Loucy (cell line): ENCODE measurements at regions not wholly inside any gene's neighbourhood (a gene's known extent, or its start where the extent isn't known, plus 50 kb on each side); places are given as distances from the start of the nearest gene placed in this dataset.

Experiments used
- H2AFZ ChIP-seq: fragments of 200-600 bp; sonication (generic); 2 replicates; pipeline ENCODE4 v1.6.0; 2016; ENCODE audit warnings: antibody characterized with exemption, mild to moderate bottlenecking, low read length, moderate library complexity
- H3F3A ChIP-seq: fragments of 200-600 bp; 2 replicates; pipeline ENCODE4 v1.6.0; 2016; ENCODE audit warnings: antibody characterized with exemption, low read depth, mild to moderate bottlenecking
- H3K27me3 ChIP-seq: fragments of 200-600 bp; sonication (generic); 2 replicates; pipeline ENCODE4 v1.6.1; 2014; ENCODE audit warnings: low read length, mild to moderate bottlenecking; ENCODE audit not compliant: insufficient read depth, poor library complexity, severe bottlenecking
- H3K36me3 ChIP-seq: fragments of 200-600 bp; sonication (generic); 2 replicates; pipeline ENCODE4 v1.6.1; 2016; ENCODE audit warnings: low read length; ENCODE audit not compliant: insufficient read depth
- H3K4me1 ChIP-seq: fragments of 200-600 bp; sonication (generic); 2 replicates; pipeline ENCODE4 v1.5.1; 2014; ENCODE audit warnings: low read length, mild to moderate bottlenecking; ENCODE audit not compliant: insufficient read depth, poor library complexity, severe bottlenecking
- H3K4me2 ChIP-seq: fragments of 200-600 bp; sonication (generic); 2 replicates; pipeline ENCODE4 v1.6.0; 2014; ENCODE audit warnings: antibody characterized with exemption, low read length, low read depth, mild to moderate bottlenecking; ENCODE audit not compliant: poor library complexity, severe bottlenecking
- H3K4me3 ChIP-seq: fragments of 200-600 bp; sonication (generic); 2 replicates; pipeline ENCODE4 v1.5.1; 2014; ENCODE audit warnings: low read length, mild to moderate bottlenecking, mixed read lengths; ENCODE audit not compliant: poor library complexity, severe bottlenecking
- H3K79me2 ChIP-seq: fragments of 200-600 bp; sonication (generic); 2 replicates; pipeline ENCODE4 v1.6.1; 2014; ENCODE audit warnings: low read length; ENCODE audit not compliant: insufficient read depth
- H3K9ac ChIP-seq: fragments of 200-600 bp; sonication (generic); 2 replicates; pipeline ENCODE4 v1.6.0; 2014; ENCODE audit warnings: mild to moderate bottlenecking, low read depth, low read length, moderate library complexity; ENCODE audit not compliant: poor library complexity, severe bottlenecking
- H3K9me2 ChIP-seq: fragments of 200-600 bp; sonication (generic); replicated peaks from 2 replicates; pipeline ENCODE4 v1.6.1; 2016; ENCODE audit warnings: low read depth, low read length, mixed read lengths
- H3K9me3 ChIP-seq: fragments of 200-600 bp; sonication (generic); 2 replicates; pipeline ENCODE4 v1.6.1; 2014; ENCODE audit warnings: mild to moderate bottlenecking, antibody characterized with exemption, low read length, low read depth; ENCODE audit not compliant: insufficient read depth
- H4K20me1 ChIP-seq: fragments of 200-600 bp; sonication (generic); 2 replicates; pipeline ENCODE4 v1.6.0; 2014; ENCODE audit warnings: antibody characterized with exemption, low read length, mild to moderate bottlenecking; ENCODE audit not compliant: insufficient read depth, poor library complexity, severe bottlenecking
- EZH2phosphoT487 ChIP-seq: fragments of 200-600 bp; IDR thresholded peaks from 2 replicates; pipeline ENCODE4 v1.6.1; 2018; ENCODE audit warnings: antibody characterized with exemption, mild to moderate bottlenecking, moderate library complexity, borderline replicate concordance
- TF ChIP-seq, protein P1 (sequence below): fragments of 200-600 bp; sonication (generic); conservative IDR thresholded peaks from 2 replicates; pipeline ENCODE4 v1.5.1; 2014; ENCODE audit warnings: mild to moderate bottlenecking, antibody characterized with exemption, low read length

DNA sequence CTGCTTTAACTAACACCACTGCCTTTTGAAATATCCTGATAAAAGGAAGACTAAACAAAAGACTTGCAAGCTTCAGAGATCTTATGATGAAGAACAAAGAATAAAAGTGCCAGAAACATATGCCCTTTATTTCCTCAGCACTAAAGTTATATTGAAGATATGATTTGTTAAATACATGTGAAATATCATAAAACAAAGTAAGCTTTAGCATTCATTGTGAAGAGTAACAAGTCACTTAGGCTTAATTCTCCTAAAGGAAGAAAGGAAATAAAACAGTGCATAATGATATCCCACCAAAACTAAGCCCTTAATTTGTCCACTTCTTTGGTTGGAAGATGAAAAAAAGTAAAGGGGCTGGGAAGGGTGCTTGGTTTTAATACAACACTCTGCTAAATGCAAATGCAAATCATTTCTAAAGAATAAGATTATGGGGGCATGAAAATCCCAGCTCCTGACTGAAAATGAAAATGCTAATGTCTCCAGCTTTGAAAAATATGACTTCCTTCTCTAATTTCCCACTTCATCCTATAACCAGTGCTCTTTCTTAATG, 227.2 kb downstream of the FAT4 start:
- H4K20me1 ChIP-seq, result no peaks in the 10 kb centered on the region
- no peaks in the 10 kb centered on the region for H3K79me2 ChIP-seq
- no peak overlapping the region for H3K4me3 ChIP-seq
- H3K36me3 ChIP-seq, result no peaks in the 10 kb centered on the region
- no peak overlapping the region for H3K9ac ChIP-seq
- H2AFZ ChIP-seq, result no peak overlapping the region
- H3K9me3 ChIP-seq, result no peaks in the 10 kb centered on the region
- H3K4me2 ChIP-seq, result no peak overlapping the region
- H3K4me1 ChIP-seq, result no peaks in the 10 kb centered on the region
- H3K27me3 ChIP-seq, result no peaks in the 10 kb centered on the region
- H3F3A ChIP-seq, result no peaks in the 10 kb centered on the region
- no peaks in the 10 kb centered on the region for H3K9me2 ChIP-seq
- TF ChIP-seq EZH2phosphoT487, result no peak
- TF ChIP-seq, protein P1, sequence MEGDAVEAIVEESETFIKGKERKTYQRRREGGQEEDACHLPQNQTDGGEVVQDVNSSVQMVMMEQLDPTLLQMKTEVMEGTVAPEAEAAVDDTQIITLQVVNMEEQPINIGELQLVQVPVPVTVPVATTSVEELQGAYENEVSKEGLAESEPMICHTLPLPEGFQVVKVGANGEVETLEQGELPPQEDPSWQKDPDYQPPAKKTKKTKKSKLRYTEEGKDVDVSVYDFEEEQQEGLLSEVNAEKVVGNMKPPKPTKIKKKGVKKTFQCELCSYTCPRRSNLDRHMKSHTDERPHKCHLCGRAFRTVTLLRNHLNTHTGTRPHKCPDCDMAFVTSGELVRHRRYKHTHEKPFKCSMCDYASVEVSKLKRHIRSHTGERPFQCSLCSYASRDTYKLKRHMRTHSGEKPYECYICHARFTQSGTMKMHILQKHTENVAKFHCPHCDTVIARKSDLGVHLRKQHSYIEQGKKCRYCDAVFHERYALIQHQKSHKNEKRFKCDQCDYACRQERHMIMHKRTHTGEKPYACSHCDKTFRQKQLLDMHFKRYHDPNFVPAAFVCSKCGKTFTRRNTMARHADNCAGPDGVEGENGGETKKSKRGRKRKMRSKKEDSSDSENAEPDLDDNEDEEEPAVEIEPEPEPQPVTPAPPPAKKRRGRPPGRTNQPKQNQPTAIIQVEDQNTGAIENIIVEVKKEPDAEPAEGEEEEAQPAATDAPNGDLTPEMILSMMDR, result no peak

DNA sequence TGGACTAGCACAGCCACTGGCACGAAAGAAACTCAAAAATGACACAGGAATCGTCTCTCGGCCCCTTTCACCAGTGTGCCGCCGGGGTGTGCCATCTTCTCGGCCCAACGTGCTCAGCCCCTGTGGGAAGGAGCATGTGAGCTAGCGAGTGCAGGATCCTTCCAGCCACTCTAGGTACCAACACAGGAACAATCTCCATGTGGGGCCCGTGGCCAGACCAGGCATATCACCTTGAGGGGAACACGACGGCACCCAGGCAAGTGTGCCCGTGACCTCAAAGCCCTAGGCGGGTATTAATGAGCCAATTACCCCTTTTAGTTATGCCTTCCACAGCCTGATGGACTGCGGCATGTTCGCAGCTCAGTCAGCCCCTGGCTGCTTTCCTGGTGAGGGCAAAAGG, 231.5 kb downstream of the FAT4 start:
- no peaks in the 10 kb centered on the region for H4K20me1 ChIP-seq
- H3K79me2 ChIP-seq, result no peaks in the 10 kb centered on the region
- H3K4me2 ChIP-seq, result no peak overlapping the region
- no peaks in the 10 kb centered on the region for H3K4me1 ChIP-seq
- no peak overlapping the region for H3K9ac ChIP-seq
- H3K36me3 ChIP-seq, result no peaks in the 10 kb centered on the region
- no peak overlapping the region for H3K4me3 ChIP-seq
- H3K9me2 ChIP-seq, result no peaks in the 10 kb centered on the region
- H3K27me3 ChIP-seq, result no peaks in the 10 kb centered on the region
- H2AFZ ChIP-seq, result no peak overlapping the region
- no peaks in the 10 kb centered on the region for H3F3A ChIP-seq
- no peak for TF ChIP-seq EZH2phosphoT487
- TF ChIP-seq, protein P1, result no peak
- H3K9me3 ChIP-seq, result no peaks in the 10 kb centered on the region

DNA sequence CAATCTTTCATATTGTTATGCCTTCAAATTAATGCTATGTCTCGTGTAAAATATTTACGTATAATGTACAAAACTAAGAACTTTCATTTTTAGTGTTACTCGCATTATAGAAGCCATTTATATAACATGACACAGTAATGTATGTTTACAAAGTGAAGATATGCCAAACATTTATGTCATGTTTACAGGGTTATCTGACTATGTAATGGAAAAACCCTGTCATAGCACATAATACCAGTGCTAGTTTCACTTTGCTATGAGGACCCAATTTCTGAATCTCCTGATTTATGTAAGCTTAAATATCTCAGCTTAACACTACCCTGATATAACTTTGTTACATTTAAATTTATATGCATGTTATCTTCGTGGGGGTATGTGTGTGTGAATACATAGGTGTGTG, 233.1 kb downstream of the FAT4 start:
- Histone ChIP-seq H3K4me2 (no peak overlapping the region), H2AFZ (no peak overlapping the region), H3K4me1 (no peaks in the 10 kb centered on the region), H3K79me2 (no peaks in the 10 kb centered on the region), H3K4me3 (no peak overlapping the region), H3K9me3 (no peaks in the 10 kb centered on the region), H4K20me1 (no peaks in the 10 kb centered on the region), H3F3A (no peaks in the 10 kb centered on the region), H3K27me3 (no peaks in the 10 kb centered on the region), H3K9me2 (no peaks in the 10 kb centered on the region), H3K9ac (no peak overlapping the region), H3K36me3 (no peaks in the 10 kb centered on the region)
- TF ChIP-seq EZH2phosphoT487, result no peak
- TF ChIP-seq, protein P1, result no peak
